Ishikawa (cell line): ENCODE measurements at regions not wholly inside any gene's neighbourhood (a gene's known extent, or its start where the extent isn't known, plus 50 kb on each side); places are given as distances from the start of the nearest gene placed in this dataset.

Experiments
- CEBPB ChIP-seq: IDR thresholded peaks from 2 replicates; pipeline ENCODE4 v1.6.1; 2012
- CREB1 ChIP-seq: IDR thresholded peaks from 2 replicates; pipeline ENCODE4 v1.6.1; 2012; ENCODE audit warnings: low read depth
- EGR1 ChIP-seq: IDR thresholded peaks from 2 replicates; pipeline ENCODE4 v1.6.1; 2012
- EP300 ChIP-seq: IDR thresholded peaks from 2 replicates; pipeline ENCODE4 v1.6.1; 2012; ENCODE audit warnings: borderline replicate concordance
- FOXM1 ChIP-seq: IDR thresholded peaks from 2 replicates; pipeline ENCODE4 v1.6.1; 2012; ENCODE audit warnings: low read depth, borderline replicate concordance
- RAD21 ChIP-seq: IDR thresholded peaks from 2 replicates; pipeline ENCODE4 v1.6.1; 2012; ENCODE audit warnings: low read depth
- REST ChIP-seq: IDR thresholded peaks from 2 replicates; pipeline ENCODE4 v1.6.1; 2012; ENCODE audit warnings: low read depth, mild to moderate bottlenecking
- TAF1 ChIP-seq: IDR thresholded peaks from 2 replicates; pipeline ENCODE4 v1.6.1; 2012; ENCODE audit warnings: low read depth, mild to moderate bottlenecking
- TCF12 ChIP-seq: IDR thresholded peaks from 2 replicates; pipeline ENCODE4 v1.6.1; 2012; ENCODE audit warnings: low read depth
- YY1 ChIP-seq: IDR thresholded peaks from 2 replicates; pipeline ENCODE4 v1.6.1; 2012; ENCODE audit warnings: low read depth
- ZBTB7A ChIP-seq: IDR thresholded peaks from 2 replicates; pipeline ENCODE4 v1.6.1; 2012; ENCODE audit warnings: low read depth
- TF ChIP-seq, protein P1 (sequence below): IDR thresholded peaks from 2 replicates; pipeline ENCODE4 v1.6.1; 2012
- TF ChIP-seq, protein P2 (sequence below): IDR thresholded peaks from 2 replicates; pipeline ENCODE4 v1.6.1; 2012

DNA sequence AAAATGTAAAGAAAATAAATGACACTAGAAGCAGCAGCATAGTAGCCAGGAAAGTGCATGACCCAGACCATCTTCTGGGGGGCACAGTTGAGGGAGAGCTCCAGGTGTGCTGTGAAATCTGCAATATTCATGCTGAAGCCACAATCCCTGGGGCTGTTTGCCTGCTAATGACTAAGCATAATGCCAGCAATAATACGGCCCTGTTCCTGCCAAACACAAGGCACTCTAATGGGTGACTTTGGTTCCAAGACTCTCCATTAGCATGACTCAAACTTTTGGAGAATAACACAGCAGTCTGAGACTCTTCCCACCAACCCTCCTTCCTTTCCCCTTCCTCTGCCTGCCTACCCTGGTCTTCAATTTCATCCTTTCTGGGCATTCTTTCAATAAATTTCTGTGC lies 77.9 kb upstream of the DOCK10 start:
- TF ChIP-seq TAF1 (no peak), RAD21 (no peak), CEBPB (no peak), EP300 (no peak), YY1 (no peak), REST (no peak), ZBTB7A (no peak), EGR1 (no peak), TCF12 (no peak), CREB1 (no peak), FOXM1 (no peak)
- TF ChIP-seq, protein P1, sequence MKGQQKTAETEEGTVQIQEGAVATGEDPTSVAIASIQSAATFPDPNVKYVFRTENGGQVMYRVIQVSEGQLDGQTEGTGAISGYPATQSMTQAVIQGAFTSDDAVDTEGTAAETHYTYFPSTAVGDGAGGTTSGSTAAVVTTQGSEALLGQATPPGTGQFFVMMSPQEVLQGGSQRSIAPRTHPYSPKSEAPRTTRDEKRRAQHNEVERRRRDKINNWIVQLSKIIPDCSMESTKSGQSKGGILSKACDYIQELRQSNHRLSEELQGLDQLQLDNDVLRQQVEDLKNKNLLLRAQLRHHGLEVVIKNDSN: no peak
- TF ChIP-seq, protein P2, sequence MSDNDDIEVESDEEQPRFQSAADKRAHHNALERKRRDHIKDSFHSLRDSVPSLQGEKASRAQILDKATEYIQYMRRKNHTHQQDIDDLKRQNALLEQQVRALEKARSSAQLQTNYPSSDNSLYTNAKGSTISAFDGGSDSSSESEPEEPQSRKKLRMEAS: no peak
